C4-2B (cell line): ENCODE measurements at regions not wholly inside any gene's neighbourhood (a gene's known extent, or its start where the extent isn't known, plus 50 kb on each side); places are given as distances from the start of the nearest gene placed in this dataset.

Experiments
- H3K27ac ChIP-seq: fragments of 450-650 bp; 2 replicates; pipeline ENCODE4 v1.5.1; 2017
- ZFX ChIP-seq: fragments of 450-650 bp; IDR thresholded peaks from 2 replicates; pipeline ENCODE4 v1.6.1; 2017
- TF ChIP-seq, protein P1 (sequence below): fragments of 450-650 bp; conservative IDR thresholded peaks from 2 replicates; pipeline ENCODE4 v1.5.1; 2017; ENCODE audit warnings: mild to moderate bottlenecking

DNA sequence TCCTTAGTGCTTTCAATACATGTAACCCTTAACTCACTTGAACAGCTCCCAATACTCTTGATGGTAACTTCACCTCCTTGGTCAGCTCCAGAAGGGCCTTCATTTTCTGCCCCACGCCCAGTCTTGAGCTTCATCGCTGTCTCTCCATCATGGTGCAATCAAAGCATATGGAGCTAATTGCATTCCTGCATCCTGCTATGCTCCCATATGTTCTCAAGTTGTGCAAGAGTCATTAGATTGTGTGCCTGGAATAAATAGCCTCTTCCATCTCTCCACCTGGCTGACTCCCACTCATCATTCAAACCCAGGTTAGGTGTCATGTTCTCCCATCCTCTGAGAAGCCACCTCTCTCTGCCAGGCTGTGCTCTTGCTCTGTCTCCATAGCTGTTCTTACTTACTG, 364.5 kb upstream of the RGPD4 start:
- no peak for TF ChIP-seq ZFX
- TF ChIP-seq, protein P1, sequence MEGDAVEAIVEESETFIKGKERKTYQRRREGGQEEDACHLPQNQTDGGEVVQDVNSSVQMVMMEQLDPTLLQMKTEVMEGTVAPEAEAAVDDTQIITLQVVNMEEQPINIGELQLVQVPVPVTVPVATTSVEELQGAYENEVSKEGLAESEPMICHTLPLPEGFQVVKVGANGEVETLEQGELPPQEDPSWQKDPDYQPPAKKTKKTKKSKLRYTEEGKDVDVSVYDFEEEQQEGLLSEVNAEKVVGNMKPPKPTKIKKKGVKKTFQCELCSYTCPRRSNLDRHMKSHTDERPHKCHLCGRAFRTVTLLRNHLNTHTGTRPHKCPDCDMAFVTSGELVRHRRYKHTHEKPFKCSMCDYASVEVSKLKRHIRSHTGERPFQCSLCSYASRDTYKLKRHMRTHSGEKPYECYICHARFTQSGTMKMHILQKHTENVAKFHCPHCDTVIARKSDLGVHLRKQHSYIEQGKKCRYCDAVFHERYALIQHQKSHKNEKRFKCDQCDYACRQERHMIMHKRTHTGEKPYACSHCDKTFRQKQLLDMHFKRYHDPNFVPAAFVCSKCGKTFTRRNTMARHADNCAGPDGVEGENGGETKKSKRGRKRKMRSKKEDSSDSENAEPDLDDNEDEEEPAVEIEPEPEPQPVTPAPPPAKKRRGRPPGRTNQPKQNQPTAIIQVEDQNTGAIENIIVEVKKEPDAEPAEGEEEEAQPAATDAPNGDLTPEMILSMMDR, result no peak
- H3K27ac ChIP-seq, result no peak overlapping the region

- no peak for TF ChIP-seq ZFX
- TF ChIP-seq, protein P1, result no peak
- H3K27ac ChIP-seq, result no peak overlapping the region
Measured at GRCh38 chr2:107466241-107466640, 360.5 kb upstream of the RGPD4 start.

DNA sequence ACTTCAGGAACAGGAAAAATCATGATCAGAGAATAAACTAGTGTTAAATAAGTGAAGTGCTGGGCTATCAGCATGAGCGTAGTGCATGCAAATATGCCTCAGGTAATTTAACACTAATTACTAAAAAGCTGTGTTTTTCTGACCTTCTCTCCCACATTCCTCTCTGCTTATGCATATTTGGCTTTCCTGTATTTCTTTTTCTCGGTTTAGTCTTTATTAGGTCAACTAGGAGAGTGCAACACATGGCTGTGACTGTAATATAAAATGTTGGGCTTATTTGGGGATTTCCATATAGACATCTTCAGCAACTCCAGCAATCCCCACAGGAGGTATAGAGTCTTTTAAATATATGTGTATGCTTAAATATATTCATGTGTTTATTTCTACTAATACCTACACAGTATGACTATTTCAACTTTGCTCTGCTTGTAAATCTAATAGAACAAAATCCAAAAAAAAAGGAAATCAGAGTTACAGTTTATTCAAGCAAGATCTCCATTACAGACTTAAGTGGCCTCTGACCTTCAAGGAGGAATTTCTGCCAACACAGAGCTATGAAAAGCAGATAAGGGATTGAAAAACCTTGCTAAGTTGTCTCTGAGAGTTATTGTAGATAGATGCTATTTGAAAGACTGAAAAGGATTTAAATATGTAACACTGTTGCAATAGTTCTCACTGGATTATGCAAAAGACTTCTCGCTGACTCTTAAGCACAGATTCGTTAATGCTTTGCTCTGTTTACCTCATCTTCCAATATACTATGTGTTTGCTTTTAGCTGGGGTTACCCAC, 359.5 kb upstream of the RGPD4 start:
- TF ChIP-seq, protein P1, result no peak
- no peak for TF ChIP-seq ZFX
- no peak overlapping the region for H3K27ac ChIP-seq

- no peak overlapping the region for H3K27ac ChIP-seq
- no peak for TF ChIP-seq ZFX
- TF ChIP-seq, protein P1, result no peak
Measured at GRCh38 chr2:107469437-107469995, 357.2 kb upstream of the RGPD4 start.

GRCh38 chr2:107473150-107473549, 353.5 kb upstream of the RGPD4 start:
- TF ChIP-seq ZFX, result no peak
- TF ChIP-seq, protein P1, result no peak
- no peak overlapping the region for H3K27ac ChIP-seq

DNA sequence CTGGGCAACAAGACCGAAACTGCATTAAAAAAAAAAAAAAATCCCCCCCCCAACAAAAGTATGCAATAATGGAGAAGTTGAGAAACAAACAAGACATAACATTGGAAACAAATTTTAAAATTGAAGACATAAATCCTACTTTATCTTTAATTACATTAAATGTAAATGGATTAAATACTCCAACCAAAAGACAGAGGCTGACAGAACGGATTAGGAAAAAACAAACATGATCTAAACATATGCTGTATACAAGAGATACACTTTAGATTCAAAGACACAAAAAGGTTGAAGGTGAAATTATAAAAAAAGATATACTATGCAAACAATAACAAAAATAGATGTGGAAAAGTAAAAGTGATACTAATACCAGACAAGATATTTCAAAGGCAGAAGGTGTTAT, 350.8 kb upstream of the RGPD4 start:
- no peak overlapping the region for H3K27ac ChIP-seq
- TF ChIP-seq, protein P1, result no peak
- TF ChIP-seq ZFX, result no peak

DNA sequence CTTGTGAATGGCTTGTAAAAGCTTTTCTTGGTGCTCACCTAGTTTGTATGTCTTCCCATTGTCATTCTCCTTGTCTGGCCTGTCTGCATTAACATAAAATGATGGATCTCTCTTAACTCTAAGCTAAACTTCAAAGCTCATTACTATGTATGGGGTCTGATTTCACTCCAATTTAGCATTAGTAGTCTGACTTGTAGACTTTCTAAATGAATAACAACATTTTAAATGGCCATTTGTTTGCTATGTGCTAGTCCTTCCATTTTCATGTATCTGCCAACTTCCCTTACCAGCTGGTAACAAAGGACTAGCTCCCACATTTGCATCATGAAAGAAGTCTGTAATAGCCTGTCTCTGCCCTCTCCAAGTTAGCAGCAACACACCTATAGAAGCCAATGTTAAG, 324.2 kb upstream of the RGPD4 start:
- no peak overlapping the region for H3K27ac ChIP-seq
- no peak for TF ChIP-seq ZFX
- TF ChIP-seq, protein P1, result no peak
